NT2/D1 (cell line): ENCODE measurements at regions not wholly inside any gene's neighbourhood (a gene's known extent, or its start where the extent isn't known, plus 50 kb on each side); places are given as distances from the start of the nearest gene placed in this dataset.

Experiments used
- YY1 ChIP-seq: IDR thresholded peaks from 2 replicates; pipeline ENCODE4 v1.6.1; 2011; ENCODE audit not compliant: insufficient read length, insufficient read depth
- ZNF274 ChIP-seq: IDR thresholded peaks from 2 replicates; pipeline ENCODE4 v1.6.1; 2011; ENCODE audit warnings: mild to moderate bottlenecking, low read depth, low read length

DNA sequence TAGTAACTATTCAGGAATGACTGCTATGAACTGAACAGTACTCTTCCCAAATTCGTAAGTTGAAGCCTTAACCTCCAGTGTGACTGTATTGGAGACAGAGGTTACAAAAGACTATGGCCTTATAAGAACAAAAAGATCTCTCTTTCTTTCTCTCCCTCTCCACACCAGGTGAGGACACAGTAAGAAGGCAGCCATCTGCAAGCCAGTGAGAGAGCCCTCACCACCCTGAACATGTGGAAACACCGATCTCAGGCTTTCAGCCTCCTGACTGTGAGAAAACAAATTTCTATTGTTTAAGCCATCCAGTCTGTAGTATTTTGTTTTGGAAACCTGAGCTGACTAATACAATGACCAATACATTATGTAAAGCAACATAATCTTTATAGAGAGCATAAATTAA, 888.9 kb downstream of the SLITRK1 start:
- TF ChIP-seq YY1 (no peak), ZNF274 (no peak)
